Liver (tissue), 3 donors: ENCODE measurements at regions not wholly inside any gene's neighbourhood (a gene's known extent, or its start where the extent isn't known, plus 50 kb on each side); places are given as distances from the start of the nearest gene placed in this dataset.

ENCODE experiments used
- CTCF ChIP-seq: fragments of 150-350 bp; IDR thresholded peaks from 2 replicates; pipeline ENCODE4 v1.5.1; 2017; ENCODE audit warnings: improper control_type of control experiment, low read depth, low read length; ENCODE audit not compliant: missing input control
- HNF4A ChIP-seq, 2 donors: conservative IDR thresholded peaks; 2 replicates each; pipeline ENCODE4 v1.6.1; 2016; ENCODE audit warnings: antibody characterized with exemption in 2 of 2, mild to moderate bottlenecking in 2 of 2
- SP1 ChIP-seq: IDR thresholded peaks from 2 replicates; pipeline ENCODE4 v1.6.1; 2018; ENCODE audit warnings: antibody characterized with exemption, mild to moderate bottlenecking
- ZBTB33 ChIP-seq: IDR thresholded peaks from 2 replicates; pipeline ENCODE4 v1.6.1; 2016; ENCODE audit warnings: antibody characterized with exemption
- donor health status: healthy.
- donor health status: healthy.

- TF ChIP-seq CTCF (no peak), HNF4A (conservative IDR thresholded peaks at IDR 0.05) (no peak), SP1 (no peak), ZBTB33 (no peak)
Measured at GRCh38 chr4:34181891-34182290, 2062.4 kb downstream of the ARAP2 start.
